AG04449 (cell line): ENCODE measurements at regions not wholly inside any gene's neighbourhood (a gene's known extent, or its start where the extent isn't known, plus 50 kb on each side); places are given as distances from the start of the nearest gene placed in this dataset.
"Not testable (repeated sequence)": the region's sequence is repeated elsewhere in the genome, so short reads cannot be mapped to it uniquely, and the experiment has no call there.

Experiments used
- CTCF ChIA-PET: fragments of 350-600 bp; formaldehyde crosslinking; extraction: SDS; loops from one replicate; lab custom pipeline; 2021; ENCODE audit warnings: antibody characterized with exemption; lab: Yijun Ruan, JAX
- POLR2A ChIA-PET: fragments of 400-600, 350-600 bp; formaldehyde crosslinking; extraction: SDS; loops from one replicate; lab custom pipeline; 2020; ENCODE audit warnings: antibody characterized with exemption, inconsistent platforms; lab: Yijun Ruan, JAX
- DNase-seq: peaks from one replicate; pipeline ENCODE4 v3.0.0-alpha.2; 2010; ENCODE audit warnings: low read depth, low spot score
- H3K4me3 ChIP-seq: 2 replicates; pipeline ENCODE4 v1.5.1; 2011; ENCODE audit warnings: low read depth, mild to moderate bottlenecking, control low read depth, low read length
- TF ChIP-seq, protein P1 (sequence below): IDR thresholded peaks from one replicate; pipeline ENCODE4 v1.5.1; 2011; ENCODE audit warnings: mild to moderate bottlenecking, moderate library complexity, low read length, control low read depth, inconsistent platforms; ENCODE audit not compliant: insufficient read depth; ENCODE audit errors: missing control alignments

DNA sequence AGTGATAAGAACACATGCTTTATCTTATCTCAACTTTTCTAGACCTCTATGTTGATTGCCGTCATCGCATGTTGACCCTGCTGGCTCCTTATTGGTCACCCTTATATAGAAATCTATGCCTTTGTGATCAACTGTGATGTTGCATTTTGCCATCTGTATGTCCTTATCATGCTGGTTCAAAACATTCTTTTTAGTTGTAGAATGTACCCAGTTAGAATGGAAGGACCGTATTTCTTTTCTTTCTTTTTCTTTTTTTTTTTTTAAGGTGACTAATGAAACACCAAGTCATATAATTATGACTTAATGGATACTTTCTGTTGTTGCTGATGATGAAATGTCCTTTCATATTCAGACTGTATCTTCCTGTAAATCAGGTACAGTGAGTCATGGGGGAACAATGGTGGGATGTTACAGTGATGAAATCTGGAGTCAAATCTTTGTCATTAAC lies 145.9 kb upstream of the CITED2 start:
- no peak overlapping the region for H3K4me3 ChIP-seq
- POLR2A ChIA-PET = no interaction called here
- CTCF ChIA-PET = no interaction called here
- TF ChIP-seq, protein P1, sequence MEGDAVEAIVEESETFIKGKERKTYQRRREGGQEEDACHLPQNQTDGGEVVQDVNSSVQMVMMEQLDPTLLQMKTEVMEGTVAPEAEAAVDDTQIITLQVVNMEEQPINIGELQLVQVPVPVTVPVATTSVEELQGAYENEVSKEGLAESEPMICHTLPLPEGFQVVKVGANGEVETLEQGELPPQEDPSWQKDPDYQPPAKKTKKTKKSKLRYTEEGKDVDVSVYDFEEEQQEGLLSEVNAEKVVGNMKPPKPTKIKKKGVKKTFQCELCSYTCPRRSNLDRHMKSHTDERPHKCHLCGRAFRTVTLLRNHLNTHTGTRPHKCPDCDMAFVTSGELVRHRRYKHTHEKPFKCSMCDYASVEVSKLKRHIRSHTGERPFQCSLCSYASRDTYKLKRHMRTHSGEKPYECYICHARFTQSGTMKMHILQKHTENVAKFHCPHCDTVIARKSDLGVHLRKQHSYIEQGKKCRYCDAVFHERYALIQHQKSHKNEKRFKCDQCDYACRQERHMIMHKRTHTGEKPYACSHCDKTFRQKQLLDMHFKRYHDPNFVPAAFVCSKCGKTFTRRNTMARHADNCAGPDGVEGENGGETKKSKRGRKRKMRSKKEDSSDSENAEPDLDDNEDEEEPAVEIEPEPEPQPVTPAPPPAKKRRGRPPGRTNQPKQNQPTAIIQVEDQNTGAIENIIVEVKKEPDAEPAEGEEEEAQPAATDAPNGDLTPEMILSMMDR = no peak
- DNase-seq = no peak

DNA sequence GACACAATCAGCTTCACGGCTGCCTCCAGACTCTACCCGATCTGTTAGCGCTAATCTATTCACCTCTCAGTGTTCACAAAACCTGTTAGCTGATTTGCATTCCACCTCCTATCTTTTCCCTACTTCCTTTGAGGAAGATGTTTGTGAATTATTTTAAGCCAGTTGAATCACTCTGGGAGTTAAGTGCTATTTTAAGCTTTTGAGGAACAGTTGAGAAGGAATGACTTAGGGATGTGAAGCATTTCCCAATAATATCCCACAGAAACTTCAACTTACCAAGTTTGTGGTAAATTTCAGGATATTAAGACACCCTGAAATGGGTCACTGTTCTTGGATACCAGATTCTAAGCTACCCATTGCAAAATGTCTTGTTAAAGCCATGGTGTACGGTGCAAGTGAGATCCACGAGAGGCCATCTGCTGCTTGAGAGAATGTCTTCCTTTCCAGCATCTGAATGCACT lies 145.2 kb upstream of the CITED2 start:
- ChIA-PET POLR2A (interaction anchor here (0.7 to 1.1 kb wide), 2 partner anchors 58 to 146 kb away, joined by 3 to 7 read pairs; partner anchors contain the start of gene CITED2), CTCF (interaction anchor here (0.9 to 1.4 kb wide), 2 partner anchors 9 to 10 kb away, joined by 3 read pairs; no protein-coding TSS in a partner anchor)
- H3K4me3 ChIP-seq = no peak overlapping the region
- TF ChIP-seq, protein P1 = no peak
- DNase-seq = no peak

DNA sequence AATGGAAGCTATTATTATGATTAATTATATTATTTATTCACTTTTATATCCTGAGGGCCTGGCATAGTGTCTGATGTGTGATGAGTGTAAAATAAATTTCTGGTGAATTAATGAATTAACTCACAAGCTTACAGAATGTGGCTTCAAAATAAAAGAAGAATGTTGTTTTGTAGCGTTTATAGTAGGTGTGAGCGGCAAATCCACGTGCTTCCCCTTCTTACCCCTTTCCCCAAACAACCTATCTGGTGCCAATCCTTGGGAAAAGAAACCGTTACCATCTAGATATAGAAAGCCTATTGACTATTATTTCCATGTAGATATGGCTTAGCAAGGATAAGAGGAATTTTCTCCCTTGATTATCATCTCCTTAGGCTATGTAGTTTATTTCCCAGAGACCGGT lies 144.6 kb upstream of the CITED2 start:
- POLR2A ChIA-PET = interaction anchor here (1.1 kb wide), 1 partner anchor 145 kb away, joined by 7 read pairs; the partner anchor contains the start of gene CITED2
- no peak overlapping the region for H3K4me3 ChIP-seq
- DNase-seq = no peak
- CTCF ChIA-PET = interaction anchor here (0.9 to 1.4 kb wide), 2 partner anchors 9 to 10 kb away, joined by 3 read pairs; no protein-coding TSS in a partner anchor
- TF ChIP-seq, protein P1 = no peak

DNA sequence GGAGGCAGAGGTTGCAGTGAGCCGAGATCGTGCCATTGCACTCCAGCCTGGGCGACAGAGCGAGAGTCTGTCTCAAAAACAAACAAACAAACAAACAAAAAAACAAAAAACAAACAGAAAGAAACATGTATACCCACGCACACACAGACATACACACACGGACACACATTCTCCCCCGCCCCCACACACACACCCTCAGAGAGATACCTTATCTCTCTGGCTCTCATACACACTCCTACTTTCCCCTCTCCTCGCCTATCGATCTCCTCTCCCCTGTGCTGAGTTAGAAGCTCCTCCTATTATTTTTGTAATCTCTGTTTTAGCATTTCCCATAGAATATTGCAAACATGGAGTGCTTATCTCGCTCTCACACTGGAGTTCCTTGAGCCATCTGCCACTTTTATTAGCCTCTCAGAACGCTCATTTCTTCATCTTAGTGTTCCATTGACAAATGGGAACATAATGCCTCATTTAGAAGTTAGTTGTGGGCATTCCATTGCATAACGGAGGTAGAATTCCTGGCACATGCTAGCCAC lies 144.2 kb upstream of the CITED2 start:
- TF ChIP-seq, protein P1 = no peak
- POLR2A ChIA-PET = no interaction called here
- CTCF ChIA-PET = interaction anchor here (0.9 to 1.4 kb wide), 2 partner anchors 10 to 11 kb away, joined by 3 read pairs; no protein-coding TSS in a partner anchor
- no peak overlapping the region for H3K4me3 ChIP-seq
- DNase-seq = no peak

DNA sequence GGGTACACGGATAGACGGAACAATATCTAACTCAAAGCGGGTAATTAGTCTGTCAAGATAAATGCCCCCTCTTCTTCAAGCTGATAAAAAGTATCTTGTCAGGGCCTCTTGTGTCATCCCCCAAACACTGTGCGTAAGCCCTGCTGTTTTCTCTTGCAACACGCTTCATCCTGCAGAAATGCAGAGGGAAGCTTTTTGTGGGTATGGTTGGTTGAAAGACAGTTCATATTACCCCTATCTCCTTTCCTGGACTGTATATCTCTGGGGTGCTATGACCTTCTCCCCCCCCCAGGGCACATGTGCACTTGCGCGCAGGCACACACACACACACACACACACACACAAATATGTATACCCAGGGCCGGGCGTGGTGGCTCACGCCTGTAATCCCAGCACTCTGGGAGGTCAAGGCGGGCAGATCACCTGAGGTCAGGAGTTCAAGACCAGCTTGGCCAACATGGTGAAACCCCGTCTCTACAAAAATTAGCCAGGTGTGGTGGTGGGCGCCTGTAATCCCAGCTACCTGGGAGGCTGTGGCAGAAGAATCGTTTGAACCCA lies 143.6 kb upstream of the CITED2 start:
- CTCF ChIA-PET = interaction anchor here (1.4 kb wide), 1 partner anchor 11 kb away, joined by 3 read pairs; no protein-coding TSS in a partner anchor
- DNase-seq, POLR2A ChIA-PET, H3K4me3 ChIP-seq: not testable (repeated sequence)

DNA sequence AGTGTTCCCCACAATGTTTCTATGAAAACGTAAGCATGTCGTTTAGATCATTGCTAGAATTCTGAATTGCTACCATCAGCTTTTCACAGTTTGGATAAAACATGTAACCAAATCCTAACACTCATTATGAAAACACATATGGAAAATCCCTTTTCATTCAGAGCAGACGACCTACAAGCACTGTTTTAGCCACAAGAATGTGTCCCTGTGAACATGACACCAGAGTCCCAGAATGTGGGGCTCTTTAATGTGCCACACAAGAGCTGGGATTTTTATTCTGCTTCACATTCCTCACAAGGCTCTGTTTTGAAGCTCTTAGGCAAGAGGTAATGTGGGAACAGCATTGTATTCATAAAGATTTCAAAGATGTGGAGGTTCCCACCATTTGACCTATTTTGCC lies 141.1 kb upstream of the CITED2 start:
- POLR2A ChIA-PET = interaction anchor here (0.9 kb wide), 1 partner anchor 141 kb away, joined by 8 read pairs; the partner anchor contains the start of gene CITED2
- CTCF ChIA-PET = interaction anchor here (1.3 kb wide), 1 partner anchor 146 kb away, joined by 4 read pairs; no protein-coding TSS in a partner anchor

More for the DNA sequence above, 141.1 kb upstream of the CITED2 start:
- H3K4me3 ChIP-seq = no peak overlapping the region
- TF ChIP-seq, protein P1 = no peak
- DNase-seq = no peak
